IMR-90 (cell line): ENCODE measurements at regions not wholly inside any gene's neighbourhood (a gene's known extent, or its start where the extent isn't known, plus 50 kb on each side); places are given as distances from the start of the nearest gene placed in this dataset.

Source experiments
- ATAC-seq: fragments of 200-7000 bp; cut with Tn5 transposase; 2 replicates; pipeline ENCODE4 v1.9.1; 2020; ENCODE audit warnings: low read depth, mild to moderate bottlenecking, moderate library complexity
- BruUV-seq: library from RNA; stranded (reverse); fragments of 400-500 nt; replicated peaks from 2 replicates; lab custom pipeline; 2021; lab: Mats Ljungman, UMichigan
- CTCF ChIA-PET: fragments of 300-600 bp; formaldehyde crosslinking; extraction: SDS; loops from one replicate; lab custom pipeline; 2021; ENCODE audit warnings: antibody characterized with exemption; lab: Yijun Ruan, JAX
- POLR2A ChIA-PET: fragments of 300-600 bp; sonication (Branson Sonifier 250); formaldehyde crosslinking; loops from one replicate; lab custom pipeline; 2022; ENCODE audit warnings: antibody characterized with exemption; ENCODE audit not compliant: unreplicated experiment; lab: Charles Lee
- DNase-seq: peaks from one replicate; pipeline ENCODE4 v3.0.0; 2013
- H2AFZ ChIP-seq: replicated peaks from 2 replicates; pipeline ENCODE3; 2013; ENCODE audit warnings: low read length, mild to moderate bottlenecking; ENCODE audit not compliant: poor library complexity
- H2AK5ac ChIP-seq: 2 replicates; pipeline ENCODE4 v1.6.1; 2013; ENCODE audit warnings: low read depth, low read length, inconsistent platforms
- H2AK9ac ChIP-seq: replicated peaks from 2 replicates; pipeline ENCODE3; 2013; ENCODE audit warnings: mild to moderate bottlenecking, low read depth, low read length, moderate library complexity; ENCODE audit not compliant: poor library complexity
- H2BK120ac ChIP-seq: 2 replicates; pipeline ENCODE4 v1.6.1; 2013; ENCODE audit warnings: low read depth, low read length, inconsistent platforms
- H2BK15ac ChIP-seq: 3 replicates; pipeline ENCODE4 v1.6.1; 2013; ENCODE audit warnings: low read depth, low read length, inconsistent platforms
- H2BK20ac ChIP-seq: 2 replicates; pipeline ENCODE4 v1.6.1; 2013; ENCODE audit warnings: low read depth, mild to moderate bottlenecking, inconsistent platforms, low read length, moderate library complexity
- H2BK5ac ChIP-seq: 2 replicates; pipeline ENCODE4 v1.6.1; 2013; ENCODE audit warnings: mild to moderate bottlenecking, low read depth, low read length, inconsistent platforms; ENCODE audit not compliant: poor library complexity, severe bottlenecking
- H3K14ac ChIP-seq: replicated peaks from 2 replicates; pipeline ENCODE4 v1.6.1; 2013; ENCODE audit warnings: low read depth, low read length, inconsistent platforms
- H3K18ac ChIP-seq: 2 replicates; pipeline ENCODE4 v1.6.1; 2013; ENCODE audit warnings: low read depth, low read length, control low read depth
- H3K23ac ChIP-seq: 2 replicates; pipeline ENCODE4 v1.6.1; 2013; ENCODE audit warnings: low read depth, low read length, inconsistent platforms
- H3K27ac ChIP-seq: 2 replicates; pipeline ENCODE4 v1.5.1; 2013; ENCODE audit warnings: mild to moderate bottlenecking, control low read depth, low read length; ENCODE audit not compliant: insufficient read depth
- H3K27me3 ChIP-seq: 2 replicates; pipeline ENCODE4 v1.6.1; 2013; ENCODE audit warnings: low read length; ENCODE audit not compliant: control insufficient read depth, insufficient read depth
- H3K36me3 ChIP-seq: 2 replicates; pipeline ENCODE4 v1.6.1; 2013; ENCODE audit warnings: low read length, mixed read lengths; ENCODE audit not compliant: control insufficient read depth, insufficient read depth
- H3K4ac ChIP-seq: 2 replicates; pipeline ENCODE4 v1.6.1; 2013; ENCODE audit warnings: low read depth, low read length, inconsistent platforms
- H3K4me1 ChIP-seq: 2 replicates; pipeline ENCODE4 v1.6.1; 2013; ENCODE audit warnings: low read length, mixed read lengths; ENCODE audit not compliant: control insufficient read depth, insufficient read depth
- H3K4me2 ChIP-seq: 2 replicates; pipeline ENCODE4 v1.6.1; 2013; ENCODE audit warnings: low read depth, mild to moderate bottlenecking, control low read depth, low read length, moderate library complexity
- H3K4me3 ChIP-seq: 2 replicates; pipeline ENCODE4 v1.5.1; 2013; ENCODE audit warnings: low read depth, mild to moderate bottlenecking, control low read depth, low read length, moderate library complexity; ENCODE audit not compliant: insufficient read depth
- H3K56ac ChIP-seq: 2 replicates; pipeline ENCODE4 v1.6.1; 2013; ENCODE audit warnings: low read length, inconsistent platforms; ENCODE audit not compliant: insufficient read depth; ENCODE audit errors: extremely low read depth
- H3K79me1 ChIP-seq, 2 experiments: 2 replicates each; pipeline ENCODE4 v1.6.1; 2013; ENCODE audit warnings: low read length in 2 of 2, inconsistent platforms in 1 of 2, low read depth in 1 of 2
- H3K9ac ChIP-seq: 2 replicates; pipeline ENCODE4 v1.6.1; 2013; ENCODE audit warnings: low read depth, low read length, control low read depth
- H3K9me1 ChIP-seq: 2 replicates; pipeline ENCODE4 v1.6.1; 2013; ENCODE audit warnings: low read length, inconsistent platforms; ENCODE audit not compliant: insufficient read depth
- H3K9me3 ChIP-seq: 2 replicates; pipeline ENCODE4 v1.6.1; 2013; ENCODE audit warnings: low read length; ENCODE audit not compliant: control insufficient read depth, insufficient read depth
- H4K20me1 ChIP-seq: 2 replicates; pipeline ENCODE4 v1.6.1; 2013; ENCODE audit warnings: low read length, inconsistent platforms; ENCODE audit not compliant: insufficient read depth
- H4K5ac ChIP-seq: 2 replicates; pipeline ENCODE4 v1.6.1; 2013; ENCODE audit warnings: mild to moderate bottlenecking, low read depth, low read length, control low read depth
- H4K8ac ChIP-seq, 2 experiments: 2 replicates each; pipeline ENCODE4 v1.6.1; 2013; ENCODE audit warnings: low read depth in 2 of 2, low read length in 2 of 2, control low read depth in 1 of 2, inconsistent platforms in 1 of 2
- H4K91ac ChIP-seq: 2 replicates; pipeline ENCODE4 v1.6.1; 2013; ENCODE audit warnings: low read depth, low read length, inconsistent platforms; ENCODE audit not compliant: insufficient read depth
- CEBPB ChIP-seq: IDR thresholded peaks from 2 replicates; pipeline ENCODE4 v1.6.1; 2012; ENCODE audit warnings: low read depth, low read length, improper control_type of control experiment
- SMC3 ChIP-seq: fragments of 150-350 bp; IDR thresholded peaks from 2 replicates; pipeline ENCODE4 v1.6.1; 2016; ENCODE audit warnings: low read depth, mild to moderate bottlenecking, antibody characterized with exemption, low read length, moderate library complexity
- WGBS, 2 experiments: methylation state at CpG; one replicate each; pipeline versions ENCODE4 v1.1.5 to v1.1.7; 2013; ENCODE audit warnings: missing lambda C conversion rate in 2 of 2; ENCODE audit not compliant: insufficient read length in 1 of 2; ENCODE audit errors: extremely low coverage in 2 of 2; 5-methylcytosine and 5-hydroxymethylcytosine counted together
- dilution Hi-C: fragments of 300-500 bp; cut with HindIII; formaldehyde crosslinking; loops from one replicate; pipeline ENCODE4 v1.14.3; 2018; ENCODE audit warnings: low sequenced_read_pairs; ENCODE audit not compliant: unreplicated experiment
- in situ Hi-C: fragments of 300-500 bp; cut with MboI; formaldehyde crosslinking; loops from 3 replicates; pipeline ENCODE4 v1.14.3; 2019; ENCODE audit warnings: low sequenced_read_pairs, inconsistent platforms, mixed read lengths
- intact Hi-C: fragments of 100-400 bp; cut with micrococcal nuclease; formaldehyde crosslinking; loops from 2 replicates; pipeline ENCODE4 v1.10.0; 2022
- TF ChIP-seq, protein P1 (sequence below): fragments of 150-350 bp; IDR thresholded peaks from 2 replicates; pipeline ENCODE4 v1.6.1; 2016; ENCODE audit warnings: low read depth, mild to moderate bottlenecking, low read length, moderate library complexity, borderline replicate concordance

DNA sequence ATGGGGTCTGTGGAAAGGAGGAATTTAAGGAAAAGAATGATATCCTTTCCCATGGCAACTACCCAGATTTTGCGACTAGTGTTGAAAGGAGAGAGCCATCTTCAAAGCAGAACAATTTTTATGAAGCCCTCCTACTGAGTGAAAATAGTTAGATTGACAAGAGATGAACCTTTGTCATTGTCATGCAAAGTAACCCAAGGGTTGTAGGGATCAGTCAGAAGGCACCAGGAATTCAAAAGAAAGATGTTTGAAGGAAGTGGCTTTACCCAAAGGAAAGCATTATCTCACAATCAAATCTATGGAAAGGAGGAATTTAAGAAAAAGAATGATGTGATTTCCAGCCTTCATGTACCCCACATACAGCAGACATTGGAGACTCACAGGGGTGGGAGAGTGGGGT is 544.4 kb downstream of the IPMK start:
- Histone ChIP-seq H2AK9ac (no peak overlapping the region), H3K9me3 (no peaks in the 10 kb centered on the region), H3K9me1 (no peaks in the 10 kb centered on the region), H3K4me2 (no peak overlapping the region), H2BK120ac (no peak overlapping the region), H3K4me1 (no peaks in the 10 kb centered on the region), H4K91ac (no peak overlapping the region), H3K14ac (no peak overlapping the region), H3K27ac (no peak overlapping the region), H3K18ac (no peak overlapping the region), H2BK20ac (no peak overlapping the region), H3K4ac (no peak overlapping the region), H2AK5ac (no peak overlapping the region), H4K8ac (no peak overlapping the region), H2BK15ac (no peak overlapping the region), H4K20me1 (no peaks in the 10 kb centered on the region), H3K4me3 (no peak overlapping the region), H2BK5ac (no peak overlapping the region), H3K27me3 (no peaks in the 10 kb centered on the region), H4K5ac (no peak overlapping the region), H3K36me3 (no peaks in the 10 kb centered on the region), H3K79me1 (no peaks in the 10 kb centered on the region), H2AFZ (no peak overlapping the region), H3K9ac (no peak overlapping the region), H3K23ac (no peak overlapping the region), H3K56ac (no peak overlapping the region)
- intact Hi-C loops (no loop called here), dilution Hi-C loops (no loop called here), in situ Hi-C loops (loop anchor here (25.0 kb wide), 1 partner anchor 339 kb away; no protein-coding TSS in a partner anchor)
- TF ChIP-seq, protein P1, sequence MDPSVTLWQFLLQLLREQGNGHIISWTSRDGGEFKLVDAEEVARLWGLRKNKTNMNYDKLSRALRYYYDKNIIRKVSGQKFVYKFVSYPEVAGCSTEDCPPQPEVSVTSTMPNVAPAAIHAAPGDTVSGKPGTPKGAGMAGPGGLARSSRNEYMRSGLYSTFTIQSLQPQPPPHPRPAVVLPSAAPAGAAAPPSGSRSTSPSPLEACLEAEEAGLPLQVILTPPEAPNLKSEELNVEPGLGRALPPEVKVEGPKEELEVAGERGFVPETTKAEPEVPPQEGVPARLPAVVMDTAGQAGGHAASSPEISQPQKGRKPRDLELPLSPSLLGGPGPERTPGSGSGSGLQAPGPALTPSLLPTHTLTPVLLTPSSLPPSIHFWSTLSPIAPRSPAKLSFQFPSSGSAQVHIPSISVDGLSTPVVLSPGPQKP: no peak
- TF ChIP-seq CEBPB (no peak), SMC3 (no peak)
- POLR2A ChIA-PET: no interaction called here
- no CpG with 5 or more reads among the region's 1 CpG for WGBS, 2 experiments
- BruUV-seq: no TSS peak
- no peak for ATAC-seq
- CTCF ChIA-PET: no interaction called here
- no peak for DNase-seq
